Retina (tissue), 1 donor: ENCODE measurements at regions not wholly inside any gene's neighbourhood (a gene's known extent, or its start where the extent isn't known, plus 50 kb on each side); places are given as distances from the start of the nearest gene placed in this dataset.
A peak's percentile ranks its signal among the peaks of the same experiment; 100 is the strongest.
"Not testable (repeated sequence)": the region's sequence is repeated elsewhere in the genome, so short reads cannot be mapped to it uniquely, and the experiment has no call there.

Source experiments
- DNase-seq: peaks from one replicate; pipeline ENCODE4 v3.0.0-alpha.2; 2016

GRCh38 chr9:78677326-78677725 is 380.4 kb downstream of the PSAT1 start:
- no peak for DNase-seq

GRCh38 chr9:78678877-78679276 is 382.0 kb downstream of the PSAT1 start:
- DNase-seq: no peak

GRCh38 chr9:78680196-78680595 is 383.3 kb downstream of the PSAT1 start:
- no peak for DNase-seq

GRCh38 chr9:78682216-78682615 is 385.3 kb downstream of the PSAT1 start:
- DNase-seq: no peak

GRCh38 chr9:78685471-78685870 is 388.5 kb downstream of the PSAT1 start:
- peak; percentile 80 for DNase-seq

GRCh38 chr9:78688796-78689195 is 391.9 kb downstream of the PSAT1 start:
- no peak for DNase-seq

GRCh38 chr9:78691542-78691941 is 394.6 kb downstream of the PSAT1 start:
- no peak for DNase-seq

GRCh38 chr9:78692871-78693270 is 395.9 kb downstream of the PSAT1 start:
- no peak for DNase-seq

- peak; percentile 28 for DNase-seq
Observed at GRCh38 chr9:78694974-78695373, 398.0 kb downstream of the PSAT1 start.

- DNase-seq: no peak
Observed at GRCh38 chr9:78695519-78695918, 398.6 kb downstream of the PSAT1 start.

- no peak for DNase-seq
Observed at GRCh38 chr9:78697618-78698017, 400.7 kb downstream of the PSAT1 start.

- no peak for DNase-seq
Observed at GRCh38 chr9:78698371-78698770, 401.4 kb downstream of the PSAT1 start.

GRCh38 chr9:78699217-78699616 is 402.3 kb downstream of the PSAT1 start:
- not testable (repeated sequence) for DNase-seq

- not testable (repeated sequence) for DNase-seq
Observed at GRCh38 chr9:78704153-78704552, 407.2 kb downstream of the PSAT1 start.

- no peak for DNase-seq
Observed at GRCh38 chr9:78707080-78707479, 410.2 kb downstream of the PSAT1 start.

GRCh38 chr9:78707481-78707991 is 410.6 kb downstream of the PSAT1 start:
- no peak for DNase-seq

GRCh38 chr9:78712903-78713613 is 416.1 kb downstream of the PSAT1 start:
- peak; percentile 39 for DNase-seq

- DNase-seq: peak; percentile 71
Observed at GRCh38 chr9:78713614-78714405, 416.9 kb downstream of the PSAT1 start.

GRCh38 chr9:78714576-78714975 is 417.7 kb downstream of the PSAT1 start:
- DNase-seq: peak; percentile 24

GRCh38 chr9:78719029-78719428 is 422.1 kb downstream of the PSAT1 start:
- not testable (repeated sequence) for DNase-seq

- no peak for DNase-seq
Observed at GRCh38 chr9:78724896-78725295, 428.0 kb downstream of the PSAT1 start.

GRCh38 chr9:78725503-78725902 is 428.6 kb downstream of the PSAT1 start:
- DNase-seq: no peak

GRCh38 chr9:78745331-78745730 is 448.4 kb downstream of the PSAT1 start:
- no peak for DNase-seq

- no peak for DNase-seq
Observed at GRCh38 chr9:78746010-78746409, 449.1 kb downstream of the PSAT1 start.
